ENCODE measurements at regions not wholly inside any gene's neighbourhood (a gene's known extent, or its start where the extent isn't known, plus 50 kb on each side); places are given as distances from the start of the nearest gene placed in this dataset.
"Not testable (repeated sequence)": the region's sequence is repeated elsewhere in the genome, so short reads cannot be mapped to it uniquely, and the experiment has no call there.

DNA sequence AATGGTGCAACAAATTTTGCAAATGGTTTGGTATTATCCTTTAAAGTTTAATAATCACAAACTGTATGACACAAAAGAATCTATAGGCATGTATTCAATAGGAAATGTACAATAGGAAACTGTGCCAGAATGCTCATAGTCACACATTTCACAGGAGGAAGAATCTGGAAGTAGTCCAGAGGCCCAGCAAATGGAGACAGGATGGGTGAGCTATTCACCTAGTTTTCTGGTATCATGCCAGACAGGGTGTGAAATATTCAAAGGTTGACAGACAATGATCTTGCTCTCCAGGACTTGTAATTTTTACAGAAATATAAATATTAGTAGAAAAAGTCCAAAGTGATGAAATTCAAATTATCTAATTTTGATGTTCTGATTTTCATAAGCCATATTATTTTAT is 520.1 kb upstream of the IMPG1 start:
- Histone ChIP-seq H3K36me3 (ENCODE audit: control insufficient read depth, insufficient read depth, low read length) (no peaks in the 10 kb centered on the region), H3K4me3 (ENCODE audit: low read depth, low read length) (no peak overlapping the region), H3K27me3 (ENCODE audit: control insufficient read depth, insufficient read depth, low read length) (no peaks in the 10 kb centered on the region)
- FAIRE-seq = no peak
- no peak for TF ChIP-seq CTCF (IDR thresholded peaks at IDR 0.05; ENCODE audit: insufficient read depth, low read length, severe bottlenecking)
- peak; percentile 13 for DNase-seq (ENCODE audit: low read depth)

DNA sequence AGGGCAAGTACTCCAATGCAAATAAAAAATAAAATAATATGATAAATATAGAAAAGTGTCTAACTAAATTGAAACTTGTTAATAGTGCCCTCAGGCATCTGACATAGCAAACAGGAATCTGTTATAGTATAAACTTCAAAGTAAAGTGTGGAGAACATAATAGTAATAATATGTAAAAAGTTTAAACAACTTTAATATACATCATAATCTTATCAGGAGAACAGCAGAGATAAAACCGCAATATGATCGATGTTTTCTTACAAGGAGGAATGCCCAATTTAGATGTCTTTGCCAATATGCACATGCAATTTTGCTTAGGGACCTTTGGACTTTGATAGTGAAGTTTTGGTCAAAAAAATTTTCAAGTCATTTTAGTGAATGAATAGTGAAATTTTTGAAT is 514.8 kb upstream of the IMPG1 start:
- Histone ChIP-seq H3K27me3 (ENCODE audit: control insufficient read depth, insufficient read depth, low read length) (no peaks in the 10 kb centered on the region), H3K4me3 (ENCODE audit: low read depth, low read length) (no peak overlapping the region), H3K36me3 (ENCODE audit: control insufficient read depth, insufficient read depth, low read length) (no peaks in the 10 kb centered on the region)
- TF ChIP-seq CTCF (IDR thresholded peaks at IDR 0.05; ENCODE audit: insufficient read depth, low read length, severe bottlenecking) = no peak
- FAIRE-seq (no peak), DNase-seq (ENCODE audit: low read depth) (no peak)

DNA sequence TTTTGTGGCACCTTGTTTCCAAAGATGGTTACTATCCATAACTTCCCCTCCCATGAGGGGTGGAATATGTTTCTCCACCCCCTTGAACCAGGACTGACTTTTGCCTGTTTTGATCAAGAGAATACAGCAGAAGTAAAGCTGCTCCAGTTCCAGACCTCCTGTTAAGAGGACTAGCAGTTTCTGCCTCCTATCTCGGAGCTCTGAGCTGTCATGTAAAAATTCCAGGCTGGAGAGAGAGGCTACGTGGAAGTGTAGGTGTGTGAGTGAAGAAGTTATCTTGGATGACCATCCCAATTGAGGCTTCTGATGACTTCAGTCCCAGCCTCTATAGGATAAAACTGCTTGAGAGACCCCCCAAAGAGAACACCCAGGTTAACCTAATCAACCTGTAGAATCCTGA is 511.7 kb upstream of the IMPG1 start:
- Histone ChIP-seq H3K27me3 (ENCODE audit: control insufficient read depth, insufficient read depth, low read length) (no peaks in the 10 kb centered on the region), H3K36me3 (ENCODE audit: control insufficient read depth, insufficient read depth, low read length) (no peaks in the 10 kb centered on the region), H3K4me3 (ENCODE audit: low read depth, low read length) (no peak overlapping the region)
- DNase-seq (ENCODE audit: low read depth) = no peak
- FAIRE-seq = no peak
- TF ChIP-seq CTCF (IDR thresholded peaks at IDR 0.05; ENCODE audit: insufficient read depth, low read length, severe bottlenecking) = no peak

- no peak for DNase-seq (ENCODE audit: low read depth)
- FAIRE-seq = no peak
- no peak for TF ChIP-seq CTCF (IDR thresholded peaks at IDR 0.05; ENCODE audit: insufficient read depth, low read length, severe bottlenecking)
- no peaks in the 10 kb centered on the region for H3K27me3 ChIP-seq (ENCODE audit: control insufficient read depth, insufficient read depth, low read length)
- H3K36me3 ChIP-seq (ENCODE audit: control insufficient read depth, insufficient read depth, low read length) = no peaks in the 10 kb centered on the region
- no peak overlapping the region for H3K4me3 ChIP-seq (ENCODE audit: low read depth, low read length)
Observed at GRCh38 chr6:76578746-76579145, 506.3 kb upstream of the IMPG1 start.

DNA sequence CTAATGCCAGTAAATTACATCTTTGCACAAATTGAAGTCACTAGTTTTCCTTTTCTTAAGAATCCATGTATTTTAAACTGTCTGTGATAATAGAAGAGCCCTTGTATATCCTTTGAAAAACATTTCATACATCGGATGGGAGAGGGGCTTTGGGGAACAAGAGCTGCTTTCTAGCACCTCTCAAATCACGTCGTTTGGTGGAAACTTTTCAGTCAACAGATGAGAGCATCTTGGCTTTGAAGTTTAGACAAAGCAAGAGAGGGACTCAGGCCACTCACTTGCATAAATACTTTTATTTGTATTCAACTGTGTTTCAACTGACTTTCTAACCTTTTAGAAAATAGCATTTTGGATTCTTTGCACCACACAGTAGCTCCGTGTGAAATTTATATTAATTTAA is 502.3 kb upstream of the IMPG1 start:
- H3K27me3 ChIP-seq (ENCODE audit: control insufficient read depth, insufficient read depth, low read length) = no peaks in the 10 kb centered on the region
- no peak overlapping the region for H3K4me3 ChIP-seq (ENCODE audit: low read depth, low read length)
- FAIRE-seq (no peak), DNase-seq (ENCODE audit: low read depth) (no peak)
- no peak for TF ChIP-seq CTCF (IDR thresholded peaks at IDR 0.05; ENCODE audit: insufficient read depth, low read length, severe bottlenecking)
- H3K36me3 ChIP-seq (ENCODE audit: control insufficient read depth, insufficient read depth, low read length) = no peaks in the 10 kb centered on the region

- no peak for TF ChIP-seq CTCF (IDR thresholded peaks at IDR 0.05; ENCODE audit: insufficient read depth, low read length, severe bottlenecking)
- Histone ChIP-seq H3K4me3 (ENCODE audit: low read depth, low read length) (no peak overlapping the region), H3K27me3 (ENCODE audit: control insufficient read depth, insufficient read depth, low read length) (no peaks in the 10 kb centered on the region), H3K36me3 (ENCODE audit: control insufficient read depth, insufficient read depth, low read length) (no peaks in the 10 kb centered on the region)
- no peak for FAIRE-seq
- no peak for DNase-seq (ENCODE audit: low read depth)
Observed at GRCh38 chr6:76565932-76566331, 493.5 kb upstream of the IMPG1 start.

DNA sequence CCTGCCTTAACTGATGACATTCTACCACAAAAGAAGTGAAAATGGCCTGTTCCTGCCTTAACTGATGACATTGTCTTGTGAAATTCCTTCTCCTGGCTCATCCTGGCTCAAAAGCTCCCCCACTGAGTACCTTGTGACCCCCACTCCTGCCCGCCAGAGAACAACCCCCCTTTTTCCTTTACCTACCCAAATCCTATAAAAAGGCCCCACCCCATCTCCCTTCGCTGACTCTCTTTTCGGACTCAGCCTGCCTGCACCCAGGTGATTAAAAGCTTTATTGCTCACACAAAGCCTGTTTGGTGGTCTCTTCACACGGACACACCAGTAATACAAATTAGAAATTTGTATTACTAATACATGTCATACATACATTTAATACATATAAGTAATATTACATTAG is 489.9 kb upstream of the IMPG1 start:
- not testable (repeated sequence) for FAIRE-seq; H3K36me3 ChIP-seq (ENCODE audit: control insufficient read depth, insufficient read depth, low read length); DNase-seq (ENCODE audit: low read depth); H3K4me3 ChIP-seq (ENCODE audit: low read depth, low read length); H3K27me3 ChIP-seq (ENCODE audit: control insufficient read depth, insufficient read depth, low read length)

DNA sequence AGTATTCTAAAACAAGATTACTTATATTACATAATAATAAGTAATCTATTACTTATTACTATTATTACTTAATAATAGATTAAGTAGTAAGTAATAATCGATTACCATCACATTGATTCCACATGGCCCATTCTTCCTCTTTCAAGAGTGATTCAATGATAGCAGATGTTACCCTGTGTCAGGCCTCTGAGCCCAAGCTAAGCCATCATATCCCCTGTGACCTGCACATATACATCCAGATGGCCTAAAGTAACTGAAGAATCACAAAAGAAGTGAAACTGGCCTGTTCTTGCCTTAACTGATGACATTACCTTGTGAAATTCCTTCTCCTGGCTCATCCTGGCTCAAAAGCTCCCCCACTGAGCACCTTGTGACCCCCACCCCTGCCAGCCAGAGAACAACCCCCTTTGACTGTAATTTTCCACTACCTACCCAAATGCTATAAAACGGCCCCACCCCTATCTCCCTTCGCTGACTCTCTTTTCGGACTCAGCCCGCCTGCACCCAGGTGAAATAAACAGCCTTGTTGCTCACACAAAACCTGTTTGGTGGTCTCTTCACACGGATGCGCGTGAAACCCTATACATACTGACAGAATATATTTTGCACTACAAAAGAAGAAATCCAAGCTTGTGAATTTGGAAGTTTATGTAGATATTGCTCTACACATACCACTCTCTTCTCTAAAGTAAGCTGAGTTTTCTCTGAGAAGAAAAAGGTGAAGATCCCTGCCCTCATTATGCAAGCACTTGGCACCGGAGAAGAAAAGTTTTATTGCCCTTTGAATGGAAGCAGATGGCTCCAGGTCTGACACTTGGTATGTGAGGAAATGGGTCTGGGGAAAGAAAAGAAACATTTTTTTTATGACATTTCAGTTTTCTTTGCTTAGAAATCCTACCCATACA is 488.6 kb upstream of the IMPG1 start:
- not testable (repeated sequence) for DNase-seq (ENCODE audit: low read depth); H3K27me3 ChIP-seq (ENCODE audit: control insufficient read depth, insufficient read depth, low read length); H3K4me3 ChIP-seq (ENCODE audit: low read depth, low read length); H3K36me3 ChIP-seq (ENCODE audit: control insufficient read depth, insufficient read depth, low read length); FAIRE-seq

Measured in bronchial epithelial cell (primary cell).